ENCODE measurements at regions not wholly inside any gene's neighbourhood (a gene's known extent, or its start where the extent isn't known, plus 50 kb on each side); places are given as distances from the start of the nearest gene placed in this dataset.

- no peak for TF ChIP-seq ZNF396 (CRISPR knock-in tag; IDR thresholded peaks at IDR 0.05; ENCODE audit: borderline replicate concordance)
- no peak for TF ChIP-seq GRHL2 (CRISPR knock-in tag; IDR thresholded peaks at IDR 0.05; ENCODE audit: insufficient replicate concordance, severe bottlenecking)
- TF ChIP-seq PREB (CRISPR knock-in tag; IDR thresholded peaks at IDR 0.05; ENCODE audit: borderline replicate concordance), result no peak
- TF ChIP-seq TCF7 (CRISPR knock-in tag; IDR thresholded peaks at IDR 0.05; ENCODE audit: low read depth), result no peak
- TF ChIP-seq ATF3 (CRISPR knock-in tag; conservative IDR thresholded peaks at IDR 0.05), result no peak
- TF ChIP-seq FOXP1 (CRISPR knock-in tag; IDR thresholded peaks at IDR 0.05; ENCODE audit: borderline replicate concordance), result no peak
- TF ChIP-seq ZNF281 (CRISPR knock-in tag; IDR thresholded peaks at IDR 0.05), result no peak
- no peak for TF ChIP-seq HMGXB4 (CRISPR knock-in tag; IDR thresholded peaks at IDR 0.05)
- no peak for TF ChIP-seq NFATC4 (CRISPR knock-in tag; IDR thresholded peaks at IDR 0.05)
- TF ChIP-seq IRF1 (CRISPR knock-in tag; IDR thresholded peaks at IDR 0.05), result no peak
- no peak for TF ChIP-seq ZNF532 (CRISPR knock-in tag; IDR thresholded peaks at IDR 0.05; ENCODE audit: borderline replicate concordance)
- TF ChIP-seq ZNF423 (CRISPR knock-in tag; IDR thresholded peaks at IDR 0.05), result no peak
- no peak for TF ChIP-seq ZNF671 (CRISPR knock-in tag; IDR thresholded peaks at IDR 0.05)
- TF ChIP-seq SMAD4 (CRISPR knock-in tag; IDR thresholded peaks at IDR 0.05), result no peak
- no peak for TF ChIP-seq ERG (CRISPR knock-in tag; IDR thresholded peaks at IDR 0.05)
- TF ChIP-seq PRRX2 (CRISPR knock-in tag; IDR thresholded peaks at IDR 0.05), result no peak
- TF ChIP-seq NR3C1 (CRISPR knock-in tag; conservative IDR thresholded peaks at IDR 0.05; ENCODE audit: low read depth), result no peak
- no peak for TF ChIP-seq USF1 (CRISPR knock-in tag; IDR thresholded peaks at IDR 0.05)
- no peak for TF ChIP-seq GABPB1 (CRISPR knock-in tag; IDR thresholded peaks at IDR 0.05)
- no peak for TF ChIP-seq ESRRA (CRISPR knock-in tag; IDR thresholded peaks at IDR 0.05; ENCODE audit: borderline replicate concordance)
- POLR2A ChIA-PET, result no interaction called here
Observed at GRCh38 chr6:79425589-79426311, 111.5 kb downstream of the LCA5 start.

More at GRCh38 chr6:79425589-79426311, 111.5 kb downstream of the LCA5 start:
- Mint-ChIP-seq H3K4me3 (no peak overlapping the region), H3K4me1 (peaks cover 23% of the 10 kb centered on the region), H3K36me3 (no peaks in the 10 kb centered on the region), H3K27me3 (ENCODE audit: low read depth) (peaks cover 28% of the 10 kb centered on the region), H3K27ac (no peak overlapping the region), H3K9me3 (no peaks in the 10 kb centered on the region)
- DNase-seq (ENCODE audit: low spot score), result no peak
- ATAC-seq, result no peak
- CTCF ChIA-PET, result no interaction called here
